GM19351 (cell line): ENCODE measurements at regions not wholly inside any gene's neighbourhood (a gene's known extent, or its start where the extent isn't known, plus 50 kb on each side); places are given as distances from the start of the nearest gene placed in this dataset.
"Not testable (repeated sequence)": the region's sequence is repeated elsewhere in the genome, so short reads cannot be mapped to it uniquely, and the experiment has no call there.

Source experiments
- ATAC-seq: cut with Tn5 transposase; IDR thresholded peaks from one replicate; pipeline ENCODE4 v1.9.1; 2021; ENCODE audit warnings: mild to moderate bottlenecking, moderate library complexity; ENCODE audit not compliant: unreplicated experiment

DNA sequence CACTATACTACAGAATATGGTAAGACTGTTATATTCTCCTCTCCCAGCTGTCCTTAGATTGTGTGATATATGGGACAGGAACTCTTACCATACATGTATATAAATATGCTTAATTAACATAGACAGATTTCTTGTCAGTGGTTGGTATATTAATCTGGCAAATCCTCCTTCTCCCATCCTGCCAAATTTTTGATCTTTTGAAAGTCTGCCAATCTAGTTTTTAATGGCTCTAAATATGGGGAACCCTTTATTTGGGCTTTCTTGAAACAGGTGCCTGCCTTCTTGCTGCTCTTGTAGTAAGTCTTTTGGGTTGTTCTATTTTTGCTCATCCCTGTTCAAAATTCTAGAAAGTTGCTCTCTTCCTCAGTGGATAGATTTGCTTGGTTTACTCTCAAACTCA is 63.5 kb downstream of the SPATA31D1 start:
- ATAC-seq: no peak

DNA sequence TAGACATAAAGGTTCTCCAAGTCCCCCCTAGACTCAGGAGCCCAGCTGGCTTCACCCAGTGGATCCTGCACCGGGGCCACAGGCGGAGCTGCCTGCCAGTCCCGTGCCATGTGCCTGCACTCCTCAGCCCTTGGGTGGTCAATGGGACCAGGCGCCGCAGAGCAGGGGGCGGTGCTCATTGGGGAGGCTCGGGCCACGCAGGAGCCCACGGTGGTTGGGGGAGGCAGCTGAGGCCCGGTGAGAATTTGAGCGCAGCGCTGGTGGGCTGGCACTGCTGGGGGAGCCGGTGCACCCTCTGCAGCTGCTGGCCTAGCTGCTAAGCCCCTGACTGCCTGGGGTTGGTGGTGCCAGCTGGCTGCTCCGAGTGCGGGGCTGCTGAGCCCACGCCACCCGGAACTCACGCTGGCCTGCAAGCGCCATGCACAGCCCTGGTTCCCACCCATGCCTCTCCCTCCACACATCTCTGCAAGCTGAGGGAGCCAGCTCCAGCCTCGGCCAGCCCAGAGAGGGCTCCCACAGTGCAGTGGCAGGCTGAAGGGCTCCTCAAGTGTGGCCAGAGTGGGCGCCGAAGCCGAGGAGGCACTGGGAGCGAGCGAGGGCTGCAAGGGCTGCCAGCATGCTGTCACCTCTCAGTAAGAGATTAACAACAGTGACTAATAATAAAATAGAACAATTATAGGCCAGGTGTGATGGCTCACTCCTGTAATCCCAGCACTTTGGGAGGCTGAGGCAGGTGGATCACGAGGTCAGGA is 65.9 kb downstream of the SPATA31D1 start:
- ATAC-seq: no peak

DNA sequence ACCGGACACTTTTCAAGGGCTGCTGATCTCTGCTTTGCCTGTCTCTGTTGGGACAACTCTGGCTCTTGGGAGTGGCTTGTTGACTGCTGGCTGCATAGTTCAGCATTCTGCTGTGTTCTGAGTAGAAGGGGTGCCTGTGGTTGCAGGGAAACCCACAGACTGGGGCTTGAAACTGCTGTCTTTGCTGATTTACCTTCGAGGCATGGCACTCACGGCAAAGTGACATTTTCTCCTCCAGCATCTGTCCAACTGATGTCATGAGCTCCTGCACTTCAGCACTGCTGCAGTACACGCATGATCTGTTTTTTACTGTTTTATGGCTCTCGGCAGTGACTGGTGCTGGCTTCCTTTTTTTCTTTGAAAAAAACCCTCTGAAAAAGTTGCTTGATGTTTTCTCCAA is 69.2 kb downstream of the SPATA31D1 start:
- no peak for ATAC-seq

DNA sequence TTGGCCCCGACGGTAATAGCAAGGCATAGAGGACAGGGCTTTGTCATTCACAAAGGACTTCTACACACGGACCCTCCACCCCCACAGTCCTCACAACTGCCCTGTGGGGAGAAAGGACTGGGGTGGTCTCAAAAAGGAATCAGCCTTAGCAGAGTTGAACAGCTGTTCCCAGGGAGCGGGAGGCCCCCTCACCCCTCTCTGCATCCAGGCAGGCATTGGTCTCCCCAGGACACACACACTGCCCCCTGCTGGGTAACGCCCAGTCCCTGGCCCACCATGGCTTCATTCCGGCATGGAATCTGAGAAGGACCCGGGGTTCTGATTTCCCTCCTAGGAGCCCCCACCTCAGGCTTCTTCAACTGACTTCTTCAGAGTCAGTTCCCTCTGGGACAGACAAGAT is 73.2 kb downstream of the SPATA31D1 start:
- not testable (repeated sequence) for ATAC-seq

DNA sequence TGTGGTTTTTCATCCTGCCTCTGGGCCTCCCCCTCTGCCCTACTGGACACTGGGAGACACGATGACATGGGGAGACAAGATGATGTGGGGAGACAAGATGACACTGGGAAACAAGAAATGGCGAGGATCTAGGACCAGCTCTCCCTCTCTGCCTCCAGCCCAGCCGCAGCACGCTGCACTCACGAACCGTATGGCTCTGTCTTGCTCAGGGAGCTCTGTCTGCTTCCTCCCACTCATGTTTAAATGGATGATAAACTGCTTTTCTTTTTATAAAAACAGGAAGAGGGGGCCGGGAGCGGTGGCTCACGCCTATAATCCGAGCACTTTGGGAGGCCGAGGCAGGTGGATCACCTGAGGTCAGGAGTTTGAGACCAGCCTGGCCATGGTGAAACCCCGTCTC is 73.7 kb downstream of the SPATA31D1 start:
- ATAC-seq: no peak

DNA sequence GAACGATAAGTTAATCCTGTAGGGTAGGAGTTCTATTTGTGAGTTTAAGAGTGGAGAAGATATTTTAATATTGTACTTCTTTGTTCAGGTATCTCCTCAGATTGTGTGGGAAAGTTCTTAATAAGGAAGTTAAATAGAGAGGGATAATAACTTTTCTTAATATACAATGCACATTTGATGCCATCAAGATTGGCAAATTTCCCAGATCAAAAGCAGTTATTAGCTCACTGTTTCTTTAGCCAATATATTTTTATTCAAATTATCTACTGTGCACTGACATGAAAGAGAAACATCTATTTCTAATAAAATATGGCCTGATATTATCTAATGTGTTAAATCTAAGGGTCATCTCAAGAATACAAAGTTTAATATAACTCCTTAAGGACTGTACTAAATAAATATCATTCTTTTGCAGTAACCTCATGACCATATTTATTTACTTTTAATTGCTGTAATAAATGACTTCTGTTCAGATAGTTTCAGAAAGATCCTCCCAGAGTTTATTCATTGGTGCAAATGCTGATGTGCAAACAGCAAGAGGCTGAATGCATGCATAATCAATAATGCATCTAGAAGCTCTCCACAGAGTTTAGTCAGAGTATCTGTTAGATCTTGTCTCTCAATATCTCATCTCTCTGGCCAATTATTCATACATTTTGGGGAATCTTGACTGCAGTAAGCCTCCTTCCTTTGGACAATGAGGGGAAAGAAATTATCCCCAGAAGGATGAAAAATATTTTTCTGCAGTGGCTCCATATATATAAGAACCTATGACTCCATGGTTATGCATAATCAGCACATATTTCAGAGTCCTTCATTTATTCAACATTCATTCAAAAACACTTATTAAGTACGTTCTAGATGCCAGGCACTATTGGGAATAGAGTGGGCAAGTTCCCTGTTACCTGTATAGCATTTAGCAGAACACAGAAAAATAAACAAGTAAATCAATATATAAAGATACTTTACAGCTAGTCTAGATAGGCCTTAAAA is 85.3 kb downstream of the SPATA31D1 start:
- ATAC-seq: no peak

DNA sequence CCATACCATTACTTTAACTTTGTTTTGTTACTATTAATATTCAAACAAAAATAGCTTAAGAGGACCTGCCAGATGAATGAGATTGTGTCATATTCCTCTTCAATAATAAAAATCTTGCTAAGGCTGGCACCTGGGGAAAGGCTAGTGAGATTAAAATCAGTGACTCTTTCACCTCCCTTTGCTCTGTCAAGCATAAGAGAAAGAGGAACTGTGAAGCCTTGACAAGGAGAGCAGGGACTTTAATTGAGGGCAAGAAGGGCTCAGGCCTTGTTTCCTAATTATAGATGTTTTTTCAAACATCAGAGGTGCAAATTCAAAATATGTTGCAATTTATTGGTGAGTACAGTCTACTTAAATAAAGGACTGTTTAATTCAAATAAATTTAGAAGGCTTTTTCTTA is 91.7 kb downstream of the SPATA31D1 start:
- ATAC-seq: peak; percentile 91

DNA sequence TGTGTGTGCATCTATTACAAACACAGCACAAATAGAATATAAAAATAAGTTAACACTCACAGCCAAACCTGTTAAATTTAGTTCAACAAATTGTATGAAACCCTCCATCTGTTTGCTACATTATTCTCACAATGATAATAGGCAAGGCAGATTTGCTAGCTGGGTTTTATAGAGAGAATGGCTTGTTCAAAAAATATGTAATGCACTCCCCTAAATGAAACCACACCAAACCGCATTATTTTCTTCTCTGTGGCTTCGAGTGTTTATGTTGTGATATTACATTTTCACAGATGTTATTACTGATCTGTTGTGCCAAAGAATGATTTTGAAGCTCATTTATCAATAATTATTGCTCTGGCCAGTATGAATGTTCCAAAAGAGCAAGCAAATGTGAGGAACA is 92.9 kb downstream of the SPATA31D1 start:
- ATAC-seq: no peak

DNA sequence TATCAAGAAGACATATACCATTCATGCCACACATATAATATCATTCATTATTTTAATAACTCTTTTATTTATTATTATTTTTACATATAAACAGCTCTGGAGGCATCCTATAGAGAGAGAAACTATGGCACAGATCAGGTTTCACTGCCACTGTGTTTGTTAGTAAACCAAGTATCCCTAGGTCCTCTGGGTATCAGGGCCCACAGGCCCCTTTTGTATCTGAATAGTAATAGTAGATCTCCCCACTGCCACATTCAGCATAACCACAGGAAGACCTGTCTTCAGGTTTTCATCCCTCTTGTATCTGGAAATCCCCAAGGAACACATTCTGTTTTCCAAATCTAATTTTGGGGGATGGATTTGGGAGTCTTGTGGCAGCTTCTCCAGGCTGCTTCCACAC is 94.0 kb downstream of the SPATA31D1 start:
- no peak for ATAC-seq

DNA sequence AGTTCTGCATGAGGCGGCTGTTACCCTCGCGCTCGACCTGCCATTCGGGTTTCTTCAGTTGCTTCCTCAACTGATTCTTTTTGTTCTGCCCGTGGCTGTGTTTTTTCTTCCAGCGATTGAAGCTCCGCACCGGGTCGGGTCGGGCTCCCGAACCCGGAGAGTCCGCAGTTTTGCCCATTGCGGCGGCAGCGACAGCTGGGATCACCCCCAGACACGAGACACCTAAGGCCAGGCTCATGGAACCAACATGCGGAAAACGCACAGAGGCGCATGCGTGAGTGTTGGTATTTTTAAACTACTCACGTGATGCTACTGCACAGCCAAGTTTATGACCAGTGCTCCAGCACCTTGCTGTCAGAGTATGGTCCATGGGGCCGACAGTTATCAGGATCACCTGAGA is 100.0 kb downstream of the SPATA31D1 start:
- ATAC-seq: no peak

DNA sequence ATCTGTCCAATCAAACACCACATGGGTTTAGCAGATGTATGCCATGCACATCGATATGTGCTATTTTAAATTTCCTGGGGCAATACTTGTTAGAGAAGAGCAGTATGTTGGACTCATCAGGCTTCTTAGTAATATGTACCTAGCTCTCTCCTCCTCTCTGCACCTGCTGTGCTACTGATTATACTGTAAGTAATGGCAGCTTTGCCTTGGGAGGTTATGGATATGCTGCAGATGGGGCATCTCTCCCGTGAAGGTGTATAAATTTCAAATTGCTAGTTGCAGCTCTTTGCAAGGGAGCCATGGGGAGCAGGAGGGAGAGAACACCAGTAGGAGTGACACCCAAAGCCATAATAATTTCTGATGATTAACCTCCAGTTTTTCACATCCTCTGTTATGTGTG is 101.5 kb downstream of the SPATA31D1 start:
- no peak for ATAC-seq

DNA sequence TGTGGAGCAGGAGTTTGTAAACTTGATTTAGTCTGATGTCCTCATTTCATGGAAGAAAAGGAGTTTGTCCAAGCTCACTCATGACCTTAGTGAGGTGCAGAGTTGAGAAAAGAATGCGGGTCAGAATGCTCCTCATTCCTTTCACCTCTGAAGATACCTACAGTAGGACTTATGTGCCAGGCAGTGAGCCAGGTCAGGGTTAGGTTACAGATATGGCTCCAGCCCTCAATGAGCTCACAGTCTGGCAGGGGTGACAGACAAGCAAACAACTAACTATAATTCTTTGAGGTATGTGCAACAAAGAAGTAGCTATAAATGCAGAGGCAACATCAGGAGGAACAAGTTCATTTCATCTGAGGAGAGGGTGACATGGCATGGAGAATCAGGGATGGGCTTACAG is 102.5 kb downstream of the SPATA31D1 start:
- no peak for ATAC-seq

DNA sequence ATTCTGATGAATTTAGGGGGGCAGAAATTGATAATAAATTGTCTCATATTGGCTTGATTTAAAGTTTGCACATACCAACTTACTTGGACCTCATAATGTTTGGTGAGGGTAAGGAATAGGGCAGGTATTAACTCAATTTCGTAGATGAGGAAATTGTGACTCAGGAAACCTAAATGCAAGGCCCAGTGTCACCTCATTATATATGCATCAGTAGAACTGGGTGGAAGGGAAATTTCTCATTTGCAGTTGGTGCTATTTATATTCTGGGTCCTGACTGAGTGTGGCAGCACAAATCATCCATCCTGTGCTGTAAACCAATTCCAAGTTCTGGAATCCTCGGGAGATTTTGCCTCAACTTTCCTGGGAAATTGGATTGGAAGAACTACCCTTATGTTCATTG is 103.0 kb downstream of the SPATA31D1 start:
- ATAC-seq: peak; percentile 66

DNA sequence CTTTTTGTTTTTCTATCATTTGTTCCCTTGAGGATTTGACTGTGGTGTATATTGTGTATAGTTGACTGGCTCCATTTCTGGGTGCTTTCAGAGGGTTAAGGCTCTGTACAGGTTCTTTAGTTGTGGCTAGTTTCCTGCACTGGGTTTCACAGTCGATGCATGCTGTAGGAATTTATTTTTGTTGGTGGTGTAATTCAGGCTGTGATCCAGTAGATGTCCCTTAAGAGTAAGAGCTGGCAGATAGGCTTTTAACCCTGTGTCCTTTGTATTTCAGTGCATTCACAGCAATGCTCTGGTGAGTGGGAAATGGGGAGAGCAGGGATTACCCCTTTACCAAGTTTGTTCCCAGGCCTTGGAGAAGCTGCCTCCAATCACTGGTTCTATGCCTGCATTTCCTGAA is 112.9 kb downstream of the SPATA31D1 start:
- no peak for ATAC-seq

DNA sequence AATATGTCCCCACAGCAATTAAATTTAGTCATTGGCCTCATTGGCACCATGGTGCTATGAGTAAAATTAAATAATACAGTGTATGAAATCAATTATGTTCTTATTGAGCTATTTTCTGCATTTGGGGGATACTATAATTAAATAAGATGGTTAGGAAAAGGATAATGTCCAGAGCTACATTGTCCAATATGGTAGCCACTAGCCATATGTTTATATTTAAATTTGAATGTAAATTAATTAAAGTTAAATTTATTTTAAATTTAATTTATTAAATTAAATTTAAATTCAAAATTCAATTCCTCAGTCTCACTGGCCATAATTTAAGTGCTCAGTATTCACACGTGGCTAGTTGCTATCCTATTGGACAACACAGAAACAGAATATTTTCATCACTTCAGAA is 115.7 kb downstream of the SPATA31D1 start:
- ATAC-seq: no peak

DNA sequence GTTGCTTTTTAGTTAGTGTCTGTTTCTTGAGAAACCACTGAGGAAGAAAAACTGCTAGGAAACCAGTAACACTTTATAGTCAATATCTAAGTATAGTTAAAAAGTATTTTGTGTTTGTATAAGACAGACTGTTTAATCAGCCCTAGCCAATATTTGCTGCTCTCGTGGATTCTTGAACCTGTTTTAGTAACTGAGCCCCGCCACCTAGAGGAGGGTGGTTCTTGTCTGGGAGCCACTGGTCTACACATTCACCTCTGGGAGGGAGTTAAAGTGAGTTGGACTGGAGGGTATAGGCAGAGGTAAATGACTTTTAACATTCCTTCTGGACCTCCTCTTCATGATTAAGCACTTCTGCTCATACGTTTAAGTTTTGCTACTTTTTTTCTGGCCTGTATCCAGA is 117.2 kb downstream of the SPATA31D1 start:
- ATAC-seq: no peak

DNA sequence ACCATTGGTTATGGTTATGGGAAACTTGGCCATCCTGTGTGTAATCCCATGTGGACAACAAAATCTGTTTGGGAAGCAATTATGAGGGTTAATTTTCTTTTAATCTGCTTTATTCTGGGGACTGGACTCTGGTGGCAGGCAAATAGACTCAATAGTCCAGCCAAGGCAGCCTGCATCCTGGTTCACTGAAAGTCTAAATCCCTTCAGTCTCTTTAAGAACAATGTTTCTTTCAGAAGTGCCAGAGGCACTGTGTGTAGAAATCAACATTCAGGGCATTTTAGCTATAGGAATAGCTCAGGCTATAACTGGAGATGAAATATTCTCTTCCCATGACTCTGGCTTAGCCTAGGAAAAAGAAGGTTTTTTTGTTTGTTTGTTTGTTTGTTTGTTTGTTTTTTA is 118.0 kb downstream of the SPATA31D1 start:
- no peak for ATAC-seq

DNA sequence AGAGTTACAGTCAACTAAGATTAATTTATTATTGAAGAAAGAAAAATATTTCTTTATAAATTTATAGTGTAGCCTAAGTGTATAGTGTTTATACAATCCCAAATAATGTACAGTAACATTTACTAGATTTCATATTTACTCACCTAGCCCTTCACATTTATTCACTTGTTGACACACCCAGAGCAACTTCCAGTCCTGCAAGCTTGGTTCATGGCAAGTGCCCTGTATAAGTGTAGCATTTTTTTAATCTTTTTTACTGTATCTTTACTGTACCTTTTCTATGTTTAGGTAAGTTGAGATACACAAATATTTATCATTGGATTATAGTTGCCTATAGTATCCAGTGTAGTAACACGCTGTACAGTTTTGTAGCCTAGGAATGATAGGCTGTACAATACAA is 119.9 kb downstream of the SPATA31D1 start:
- ATAC-seq: no peak

DNA sequence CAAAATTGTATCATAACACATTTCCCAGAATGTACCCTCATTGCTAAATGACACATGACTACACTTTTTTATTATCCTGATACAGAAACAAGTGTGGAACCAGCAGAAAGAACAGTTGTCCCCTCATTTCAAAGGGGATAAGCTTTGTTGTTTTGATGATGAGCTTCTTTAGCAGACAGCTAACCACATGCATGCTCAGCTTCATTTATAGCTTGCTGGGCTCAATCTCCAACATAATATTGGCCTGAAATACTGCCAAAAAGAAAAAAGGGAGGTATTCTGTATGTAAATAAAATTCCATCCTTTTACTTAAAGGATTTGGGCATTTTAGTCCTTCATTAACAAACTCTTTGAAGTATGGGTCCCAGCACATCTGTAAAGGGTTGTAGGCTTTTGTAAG is 120.4 kb downstream of the SPATA31D1 start:
- no peak for ATAC-seq

DNA sequence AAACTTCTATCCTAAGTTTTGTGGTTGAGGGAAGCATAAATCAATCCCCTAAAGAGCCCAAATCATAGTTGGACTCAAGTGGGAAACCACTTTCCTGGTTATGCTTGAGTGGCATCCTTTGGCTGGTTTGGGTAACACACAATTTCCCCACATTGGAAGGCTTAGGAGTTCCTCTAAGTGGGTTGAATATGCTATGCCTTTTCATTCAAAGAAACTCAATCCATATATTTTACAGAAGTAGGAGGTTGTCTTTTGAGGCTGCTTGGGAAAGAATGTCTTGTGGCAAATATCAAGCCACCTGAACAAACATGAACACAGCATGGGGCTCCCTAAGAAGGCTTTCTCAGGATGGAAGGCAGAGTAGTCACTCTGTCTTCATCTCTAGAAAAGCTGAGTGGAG is 121.1 kb downstream of the SPATA31D1 start:
- ATAC-seq: no peak

DNA sequence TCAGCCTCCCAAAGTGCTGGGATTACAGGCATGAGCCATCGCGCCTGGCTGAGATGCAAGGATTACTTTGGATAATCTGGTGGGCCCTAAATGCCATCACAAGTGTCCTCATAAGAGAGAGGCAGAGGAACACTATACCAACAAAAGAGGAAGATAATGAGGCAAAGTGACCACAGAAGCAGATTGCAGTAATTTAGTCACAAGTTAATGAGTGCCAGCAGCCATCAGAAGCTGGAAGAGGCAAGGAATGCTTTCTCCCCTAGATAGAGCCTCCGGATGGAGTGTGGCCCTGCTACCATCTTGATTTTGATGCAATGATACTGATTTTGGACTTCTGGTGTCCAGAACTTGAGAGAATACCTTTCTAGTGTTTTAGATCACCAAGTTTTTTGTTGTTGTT is 122.3 kb downstream of the SPATA31D1 start:
- no peak for ATAC-seq

DNA sequence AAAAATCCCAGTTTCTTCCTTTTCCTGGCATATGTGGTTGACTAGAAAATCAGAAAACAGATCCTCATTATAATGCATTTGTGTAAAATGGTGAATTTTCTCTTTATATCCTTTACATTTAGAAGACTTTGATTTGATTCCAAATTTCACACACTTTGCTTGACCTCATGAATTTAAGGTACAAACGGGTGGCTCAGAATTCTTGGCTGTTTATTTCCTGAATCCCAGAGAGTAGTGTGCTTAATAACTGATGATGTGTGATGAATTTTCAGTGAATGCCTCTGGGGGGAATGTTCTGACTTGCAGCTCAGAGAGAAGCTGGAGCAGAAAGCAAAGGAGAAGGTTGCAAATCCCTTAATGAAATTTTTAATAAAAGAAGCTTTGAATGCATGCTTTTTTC is 126.8 kb downstream of the SPATA31D1 start:
- no peak for ATAC-seq
